ENCODE measurements at regions not wholly inside any gene's neighbourhood (a gene's known extent, or its start where the extent isn't known, plus 50 kb on each side); places are given as distances from the start of the nearest gene placed in this dataset.

DNA sequence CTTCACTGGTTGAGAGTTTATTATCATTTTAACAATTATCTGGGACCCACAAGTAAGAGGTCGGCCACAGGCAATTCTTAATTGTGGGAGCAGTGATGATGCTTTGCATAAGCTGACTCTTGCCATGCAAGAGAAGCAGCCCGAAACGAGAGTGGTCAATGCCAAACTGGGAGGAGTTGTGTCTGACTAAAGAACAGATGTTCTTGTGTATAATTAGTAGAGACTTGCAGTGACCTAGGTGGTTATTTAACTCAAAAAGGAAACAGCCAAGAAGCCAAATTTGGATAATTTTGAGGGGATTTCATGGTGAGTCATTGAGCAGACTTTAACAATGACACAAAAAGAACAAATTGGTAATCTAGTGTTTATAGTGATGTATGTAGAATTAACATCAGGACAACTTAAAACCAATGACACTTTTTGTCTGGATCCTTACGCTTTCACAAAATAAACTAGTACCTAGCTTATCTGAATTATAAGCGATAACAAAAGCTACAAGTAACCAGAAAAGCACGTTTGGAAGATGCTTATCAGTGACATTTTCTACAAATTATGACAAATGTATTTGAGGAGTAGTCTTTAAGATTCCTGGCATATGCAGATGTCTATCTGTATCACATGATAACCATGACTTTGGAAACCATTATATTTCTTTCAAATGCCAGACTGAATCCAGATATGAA lies 184.7 kb upstream of the DLGAP1 start:
- H3K36me3 ChIP-seq (ENCODE audit: control insufficient read depth in 4 of 4, insufficient read depth in 3 of 4, low read depth in 1 of 4, low read length in 3 of 4), result no peaks in the 10 kb centered on the region
- no peak overlapping the region for H3K4me3 ChIP-seq (ENCODE audit: low read depth in 1 of 3, low read length in 3 of 3)
- no peak overlapping the region for H3K9ac ChIP-seq (ENCODE audit: low read depth in 1 of 2, low read length in 2 of 2)
- no peak for DNase-seq (ENCODE audit: low spot score)
- H3K27ac ChIP-seq (ENCODE audit: low read depth in 1 of 2, low read length in 2 of 2), result no peak overlapping the region
- TF ChIP-seq, protein P1, sequence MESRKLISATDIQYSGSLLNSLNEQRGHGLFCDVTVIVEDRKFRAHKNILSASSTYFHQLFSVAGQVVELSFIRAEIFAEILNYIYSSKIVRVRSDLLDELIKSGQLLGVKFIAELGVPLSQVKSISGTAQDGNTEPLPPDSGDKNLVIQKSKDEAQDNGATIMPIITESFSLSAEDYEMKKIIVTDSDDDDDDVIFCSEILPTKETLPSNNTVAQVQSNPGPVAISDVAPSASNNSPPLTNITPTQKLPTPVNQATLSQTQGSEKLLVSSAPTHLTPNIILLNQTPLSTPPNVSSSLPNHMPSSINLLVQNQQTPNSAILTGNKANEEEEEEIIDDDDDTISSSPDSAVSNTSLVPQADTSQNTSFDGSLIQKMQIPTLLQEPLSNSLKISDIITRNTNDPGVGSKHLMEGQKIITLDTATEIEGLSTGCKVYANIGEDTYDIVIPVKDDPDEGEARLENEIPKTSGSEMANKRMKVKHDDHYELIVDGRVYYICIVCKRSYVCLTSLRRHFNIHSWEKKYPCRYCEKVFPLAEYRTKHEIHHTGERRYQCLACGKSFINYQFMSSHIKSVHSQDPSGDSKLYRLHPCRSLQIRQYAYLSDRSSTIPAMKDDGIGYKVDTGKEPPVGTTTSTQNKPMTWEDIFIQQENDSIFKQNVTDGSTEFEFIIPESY (IDR thresholded peaks at IDR 0.05), result no peak
- no peak for TF ChIP-seq SP1 (IDR thresholded peaks at IDR 0.05)
- TF ChIP-seq YY1 (IDR thresholded peaks at IDR 0.05), result no peak
- TF ChIP-seq, protein P2, sequence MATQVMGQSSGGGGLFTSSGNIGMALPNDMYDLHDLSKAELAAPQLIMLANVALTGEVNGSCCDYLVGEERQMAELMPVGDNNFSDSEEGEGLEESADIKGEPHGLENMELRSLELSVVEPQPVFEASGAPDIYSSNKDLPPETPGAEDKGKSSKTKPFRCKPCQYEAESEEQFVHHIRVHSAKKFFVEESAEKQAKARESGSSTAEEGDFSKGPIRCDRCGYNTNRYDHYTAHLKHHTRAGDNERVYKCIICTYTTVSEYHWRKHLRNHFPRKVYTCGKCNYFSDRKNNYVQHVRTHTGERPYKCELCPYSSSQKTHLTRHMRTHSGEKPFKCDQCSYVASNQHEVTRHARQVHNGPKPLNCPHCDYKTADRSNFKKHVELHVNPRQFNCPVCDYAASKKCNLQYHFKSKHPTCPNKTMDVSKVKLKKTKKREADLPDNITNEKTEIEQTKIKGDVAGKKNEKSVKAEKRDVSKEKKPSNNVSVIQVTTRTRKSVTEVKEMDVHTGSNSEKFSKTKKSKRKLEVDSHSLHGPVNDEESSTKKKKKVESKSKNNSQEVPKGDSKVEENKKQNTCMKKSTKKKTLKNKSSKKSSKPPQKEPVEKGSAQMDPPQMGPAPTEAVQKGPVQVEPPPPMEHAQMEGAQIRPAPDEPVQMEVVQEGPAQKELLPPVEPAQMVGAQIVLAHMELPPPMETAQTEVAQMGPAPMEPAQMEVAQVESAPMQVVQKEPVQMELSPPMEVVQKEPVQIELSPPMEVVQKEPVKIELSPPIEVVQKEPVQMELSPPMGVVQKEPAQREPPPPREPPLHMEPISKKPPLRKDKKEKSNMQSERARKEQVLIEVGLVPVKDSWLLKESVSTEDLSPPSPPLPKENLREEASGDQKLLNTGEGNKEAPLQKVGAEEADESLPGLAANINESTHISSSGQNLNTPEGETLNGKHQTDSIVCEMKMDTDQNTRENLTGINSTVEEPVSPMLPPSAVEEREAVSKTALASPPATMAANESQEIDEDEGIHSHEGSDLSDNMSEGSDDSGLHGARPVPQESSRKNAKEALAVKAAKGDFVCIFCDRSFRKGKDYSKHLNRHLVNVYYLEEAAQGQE (IDR thresholded peaks at IDR 0.05), result no peak
- TF ChIP-seq RAD21 (IDR thresholded peaks at IDR 0.05), result no peak
- no peak for TF ChIP-seq HNF4G (IDR thresholded peaks at IDR 0.05)
- TF ChIP-seq, protein P3, sequence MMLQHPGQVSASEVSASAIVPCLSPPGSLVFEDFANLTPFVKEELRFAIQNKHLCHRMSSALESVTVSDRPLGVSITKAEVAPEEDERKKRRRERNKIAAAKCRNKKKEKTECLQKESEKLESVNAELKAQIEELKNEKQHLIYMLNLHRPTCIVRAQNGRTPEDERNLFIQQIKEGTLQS (IDR thresholded peaks at IDR 0.05), result no peak
- peaks cover 0 to 8% (median 0%) of the 10 kb centered on the region in 4 donors for H3K27me3 ChIP-seq (ENCODE audit: control insufficient read depth in 4 of 4, insufficient read depth in 4 of 4, low read length in 3 of 4)
- H3K4me1 ChIP-seq (ENCODE audit: control insufficient read depth in 4 of 4, insufficient read depth in 4 of 4, low read length in 3 of 4), result no peaks in the 10 kb centered on the region
- whole genome bisulfite sequencing, result 69% methylated on average over 6 of the region's 6 CpGs
- H3K9me3 ChIP-seq (ENCODE audit: control insufficient read depth in 4 of 4, low read length in 3 of 4), result no peaks in the 10 kb centered on the region

DNA sequence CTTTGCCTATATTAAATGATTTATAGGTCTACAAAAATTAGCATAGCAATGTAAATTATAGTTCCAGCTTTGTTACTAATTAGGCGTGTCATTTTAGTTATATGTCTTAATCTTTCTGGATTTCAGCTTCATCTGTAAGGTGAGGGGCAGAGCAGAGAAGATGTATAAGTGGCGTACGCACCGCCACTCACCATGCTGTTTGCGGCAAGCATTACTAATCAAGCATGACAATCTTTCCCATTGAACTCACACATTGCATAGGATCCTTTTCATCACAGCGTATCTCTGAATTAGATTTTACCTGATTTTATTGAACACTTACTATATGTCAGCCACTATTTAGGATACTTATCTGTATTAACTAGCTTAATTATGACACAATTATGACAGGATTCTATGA lies 183.6 kb upstream of the DLGAP1 start:
- peaks cover 0 to 4% (median 0%) of the 10 kb centered on the region in 4 donors for H3K27me3 ChIP-seq (ENCODE audit: control insufficient read depth in 4 of 4, insufficient read depth in 4 of 4, low read length in 3 of 4)
- WGBS, result 89% methylated on average over 6 of the region's 6 CpGs
- TF ChIP-seq HNF4G (IDR thresholded peaks at IDR 0.05) (no peak), HNF4A (conservative IDR thresholded peaks at IDR 0.05) (no peak), EGR1 (IDR thresholded peaks at IDR 0.05; ENCODE audit: low read depth in 2 of 2) (no peak), FOXA1 (IDR thresholded peaks at IDR 0.05) (no peak), NR2F2 (IDR thresholded peaks at IDR 0.05) (no peak), GABPA (IDR thresholded peaks at IDR 0.05 in 1 of 2, conservative IDR thresholded peaks at IDR 0.05 in 1 of 2) (no peak), SP1 (IDR thresholded peaks at IDR 0.05) (no peak), RXRA (IDR thresholded peaks at IDR 0.05) (no peak), TAF1 (conservative IDR thresholded peaks at IDR 0.05) (no peak), JUND (IDR thresholded peaks at IDR 0.05) (no peak), FOXA2 (IDR thresholded peaks at IDR 0.05) (no peak), RAD21 (IDR thresholded peaks at IDR 0.05) (no peak)
- TF ChIP-seq, protein P4, sequence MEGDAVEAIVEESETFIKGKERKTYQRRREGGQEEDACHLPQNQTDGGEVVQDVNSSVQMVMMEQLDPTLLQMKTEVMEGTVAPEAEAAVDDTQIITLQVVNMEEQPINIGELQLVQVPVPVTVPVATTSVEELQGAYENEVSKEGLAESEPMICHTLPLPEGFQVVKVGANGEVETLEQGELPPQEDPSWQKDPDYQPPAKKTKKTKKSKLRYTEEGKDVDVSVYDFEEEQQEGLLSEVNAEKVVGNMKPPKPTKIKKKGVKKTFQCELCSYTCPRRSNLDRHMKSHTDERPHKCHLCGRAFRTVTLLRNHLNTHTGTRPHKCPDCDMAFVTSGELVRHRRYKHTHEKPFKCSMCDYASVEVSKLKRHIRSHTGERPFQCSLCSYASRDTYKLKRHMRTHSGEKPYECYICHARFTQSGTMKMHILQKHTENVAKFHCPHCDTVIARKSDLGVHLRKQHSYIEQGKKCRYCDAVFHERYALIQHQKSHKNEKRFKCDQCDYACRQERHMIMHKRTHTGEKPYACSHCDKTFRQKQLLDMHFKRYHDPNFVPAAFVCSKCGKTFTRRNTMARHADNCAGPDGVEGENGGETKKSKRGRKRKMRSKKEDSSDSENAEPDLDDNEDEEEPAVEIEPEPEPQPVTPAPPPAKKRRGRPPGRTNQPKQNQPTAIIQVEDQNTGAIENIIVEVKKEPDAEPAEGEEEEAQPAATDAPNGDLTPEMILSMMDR (IDR thresholded peaks at IDR 0.05; ENCODE audit: low read depth, low read length, missing input control), result no peak
- TF ChIP-seq, protein P1 (IDR thresholded peaks at IDR 0.05), result no peak
- TF ChIP-seq, protein P2 (IDR thresholded peaks at IDR 0.05), result no peak
- TF ChIP-seq, protein P5, sequence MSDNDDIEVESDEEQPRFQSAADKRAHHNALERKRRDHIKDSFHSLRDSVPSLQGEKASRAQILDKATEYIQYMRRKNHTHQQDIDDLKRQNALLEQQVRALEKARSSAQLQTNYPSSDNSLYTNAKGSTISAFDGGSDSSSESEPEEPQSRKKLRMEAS (IDR thresholded peaks at IDR 0.05), result no peak

More for the DNA sequence above, 183.6 kb upstream of the DLGAP1 start:
- H3K27ac ChIP-seq (ENCODE audit: low read depth in 1 of 2, low read length in 2 of 2), result no peak overlapping the region
- H3K4me3 ChIP-seq (ENCODE audit: low read depth in 1 of 3, low read length in 3 of 3), result no peak overlapping the region
- no peaks in the 10 kb centered on the region for H3K9me3 ChIP-seq (ENCODE audit: control insufficient read depth in 4 of 4, low read length in 3 of 4)
- no peaks in the 10 kb centered on the region for H3K4me1 ChIP-seq (ENCODE audit: control insufficient read depth in 4 of 4, insufficient read depth in 4 of 4, low read length in 3 of 4)
- H3K36me3 ChIP-seq (ENCODE audit: control insufficient read depth in 4 of 4, insufficient read depth in 3 of 4, low read depth in 1 of 4, low read length in 3 of 4), result no peaks in the 10 kb centered on the region
- no peak overlapping the region for H3K9ac ChIP-seq (ENCODE audit: low read depth in 1 of 2, low read length in 2 of 2)
- DNase-seq (ENCODE audit: low spot score), result no peak

Data from liver (tissue), 8 donors.